HEK293T (cell line): ENCODE measurements at regions not wholly inside any gene's neighbourhood (a gene's known extent, or its start where the extent isn't known, plus 50 kb on each side); places are given as distances from the start of the nearest gene placed in this dataset.

ENCODE experiments used
- ARNT ChIP-seq: fragments of 450-650 bp; IDR thresholded peaks from 2 replicates; pipeline ENCODE4 v1.6.1; 2017; ENCODE audit warnings: mild to moderate bottlenecking
- BHLHE40 ChIP-seq: fragments of 450-650 bp; IDR thresholded peaks from 2 replicates; pipeline ENCODE4 v1.6.1; 2016; ENCODE audit warnings: mild to moderate bottlenecking, moderate library complexity, borderline replicate concordance
- LEF1 ChIP-seq: fragments of 450-650 bp; IDR thresholded peaks from 2 replicates; pipeline ENCODE4 v1.6.1; 2017; ENCODE audit warnings: mild to moderate bottlenecking, borderline replicate concordance
- SP1 ChIP-seq: fragments of 450-650 bp; IDR thresholded peaks from 2 replicates; pipeline ENCODE4 v1.6.1; 2017
- ZNF384 ChIP-seq: fragments of 450-650 bp; IDR thresholded peaks from 2 replicates; pipeline ENCODE4 v1.6.1; 2016

GRCh38 chr16:26765087-26765486 lies 301.6 kb upstream of the C16orf82 start:
- no peak for TF ChIP-seq BHLHE40
- no peak for TF ChIP-seq LEF1
- TF ChIP-seq ARNT: no peak
- no peak for TF ChIP-seq ZNF384
- no peak for TF ChIP-seq SP1
